GM18873 (cell line): ENCODE measurements at regions not wholly inside any gene's neighbourhood (a gene's known extent, or its start where the extent isn't known, plus 50 kb on each side); places are given as distances from the start of the nearest gene placed in this dataset.
"Not testable (repeated sequence)": the region's sequence is repeated elsewhere in the genome, so short reads cannot be mapped to it uniquely, and the experiment has no call there.

Experiments used
- ATAC-seq: cut with Tn5 transposase; IDR thresholded peaks from one replicate; pipeline ENCODE4 v1.9.1; 2021; ENCODE audit warnings: mild to moderate bottlenecking, moderate library complexity, moderate number of reproducible peaks; ENCODE audit not compliant: unreplicated experiment, low FRiP score

DNA sequence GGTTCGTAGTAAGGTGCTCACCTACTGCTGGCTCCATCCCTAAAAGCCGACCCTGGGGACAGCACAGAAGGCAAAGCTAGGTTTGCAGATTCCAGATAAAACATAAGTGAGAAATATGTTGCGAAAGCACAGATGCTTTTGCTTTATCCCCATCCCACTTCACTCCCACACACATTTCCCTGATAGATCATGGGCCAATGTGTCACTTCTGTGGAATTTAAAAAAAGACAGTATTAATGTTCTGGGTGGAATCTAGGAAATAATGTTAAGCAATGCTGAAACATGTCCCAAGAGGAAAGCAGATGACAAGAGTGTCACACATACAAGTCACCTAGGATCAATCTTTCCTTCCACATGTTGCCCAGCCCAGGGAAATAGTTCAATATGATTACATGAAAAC, 661.0 kb upstream of the MIR17HG start:
- ATAC-seq, result no peak

DNA sequence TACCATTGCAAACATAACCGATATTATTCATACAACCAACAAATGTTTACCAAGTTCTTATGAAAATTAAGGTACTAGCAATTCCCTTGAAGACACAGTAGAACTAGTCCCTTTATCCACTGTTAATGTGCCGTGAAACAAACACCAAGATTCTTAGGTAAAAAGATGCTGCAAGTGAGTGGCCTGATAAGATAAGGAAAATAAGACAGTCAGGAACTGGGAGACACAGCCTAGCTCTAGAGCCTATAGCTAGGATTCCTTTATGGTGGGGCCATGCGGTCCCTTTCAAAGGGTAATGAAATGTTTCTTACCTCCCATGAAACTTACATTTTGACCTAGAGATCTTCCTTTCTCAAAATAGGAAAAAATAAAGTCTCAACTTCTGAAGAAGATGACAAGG, 658.4 kb upstream of the MIR17HG start:
- no peak for ATAC-seq

DNA sequence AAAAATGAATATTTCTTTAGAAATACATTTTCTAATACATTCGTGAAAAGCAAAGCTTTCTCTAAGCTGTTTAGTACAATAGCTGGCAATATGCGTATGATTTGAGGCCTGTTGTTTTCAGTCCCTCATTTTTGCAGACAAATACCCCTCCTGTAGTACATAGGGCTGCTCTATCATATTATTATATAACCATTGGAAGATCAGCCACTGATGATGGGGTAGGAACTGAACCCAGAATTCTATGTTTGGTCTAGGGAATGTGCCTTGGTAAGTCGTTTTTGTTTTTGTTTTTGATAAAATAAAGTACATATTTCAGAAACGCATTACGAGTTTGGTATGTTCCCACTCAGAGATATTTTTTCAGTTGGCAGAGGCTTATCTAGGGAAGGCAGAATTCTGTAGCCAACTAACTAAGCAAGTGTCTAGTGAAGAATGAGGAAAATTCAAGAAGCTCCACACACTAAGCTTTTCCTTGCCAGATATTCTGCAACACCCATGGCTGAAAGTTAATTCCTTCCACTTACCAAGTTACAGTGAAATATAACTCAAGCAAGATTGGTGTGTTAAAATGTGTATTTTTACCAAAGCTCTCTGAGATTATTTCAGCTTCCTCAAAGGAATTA, 656.9 kb upstream of the MIR17HG start:
- no peak for ATAC-seq

DNA sequence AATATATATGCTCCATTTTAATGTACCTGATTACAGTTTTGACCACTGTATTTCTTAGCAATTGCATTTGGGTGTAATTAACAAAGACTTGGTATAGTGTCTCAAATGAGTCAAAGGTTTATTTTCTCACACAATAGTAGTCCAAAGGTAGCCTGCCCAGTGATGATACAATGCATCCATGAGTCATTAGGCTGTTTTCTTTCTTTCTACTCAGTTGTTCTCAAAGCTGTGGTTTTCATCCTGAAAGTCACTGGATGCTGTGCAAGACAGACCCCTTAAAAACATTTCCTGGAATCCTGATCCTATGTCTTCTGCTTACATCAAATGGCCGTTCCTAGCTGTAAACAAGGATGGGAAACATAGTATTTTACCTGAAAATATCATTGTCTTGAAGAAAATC, 651.2 kb upstream of the MIR17HG start:
- no peak for ATAC-seq

DNA sequence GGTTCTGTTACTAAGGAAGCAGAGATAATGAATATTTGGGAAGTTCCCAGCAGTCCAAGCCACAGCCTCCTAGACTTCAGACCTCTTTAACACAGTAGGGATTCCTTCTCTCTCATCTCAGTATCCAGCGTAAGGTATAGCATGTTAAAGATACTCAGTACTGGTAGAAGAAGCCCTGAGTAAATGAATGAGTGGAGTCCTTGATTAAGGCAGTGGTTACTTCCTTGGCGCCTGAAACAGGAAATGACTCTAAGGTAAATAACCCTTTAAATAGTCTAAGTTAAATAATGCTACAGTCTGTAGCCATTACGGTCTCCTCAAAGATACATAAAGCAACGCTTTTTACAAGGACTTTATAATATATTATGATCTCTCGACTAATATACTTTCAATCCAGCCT, 650.8 kb upstream of the MIR17HG start:
- no peak for ATAC-seq

DNA sequence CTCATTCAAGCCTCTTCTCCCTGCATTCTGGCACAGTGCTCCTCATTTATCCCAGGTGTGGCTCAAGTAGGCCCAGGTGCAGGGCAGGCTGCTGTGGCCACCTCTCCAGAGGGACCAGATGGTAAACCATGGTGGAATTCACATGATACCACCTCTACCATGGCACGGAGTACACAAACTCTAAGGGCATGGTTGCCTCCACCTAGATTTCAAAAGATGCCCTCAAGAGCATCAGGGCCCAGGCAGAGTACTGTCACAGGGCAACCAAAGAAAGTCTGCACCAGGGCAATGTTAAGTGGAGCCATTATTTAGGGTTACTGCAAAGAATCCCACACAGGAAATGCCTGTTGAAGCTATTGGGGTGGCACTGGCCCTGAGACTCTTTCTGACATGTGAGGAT, 647.1 kb upstream of the MIR17HG start:
- no peak for ATAC-seq

DNA sequence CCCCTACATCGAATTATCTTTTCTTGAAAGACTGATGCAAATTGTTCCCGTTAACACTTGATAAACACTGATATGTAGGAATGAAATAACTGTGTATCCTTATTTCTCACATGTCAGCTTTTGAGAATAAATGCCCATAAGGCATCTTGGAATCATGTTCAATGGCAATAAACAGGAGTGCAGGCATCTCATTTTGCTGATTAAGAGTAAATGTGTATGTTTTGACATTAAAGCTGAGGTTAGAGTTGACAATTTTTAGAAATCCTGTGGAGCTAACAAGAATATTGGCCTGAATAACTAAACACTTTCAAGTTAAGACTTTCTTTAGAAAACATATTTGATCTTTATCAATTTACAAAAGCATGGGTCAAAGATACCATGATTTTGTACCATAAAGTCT, 646.2 kb upstream of the MIR17HG start:
- no peak for ATAC-seq

DNA sequence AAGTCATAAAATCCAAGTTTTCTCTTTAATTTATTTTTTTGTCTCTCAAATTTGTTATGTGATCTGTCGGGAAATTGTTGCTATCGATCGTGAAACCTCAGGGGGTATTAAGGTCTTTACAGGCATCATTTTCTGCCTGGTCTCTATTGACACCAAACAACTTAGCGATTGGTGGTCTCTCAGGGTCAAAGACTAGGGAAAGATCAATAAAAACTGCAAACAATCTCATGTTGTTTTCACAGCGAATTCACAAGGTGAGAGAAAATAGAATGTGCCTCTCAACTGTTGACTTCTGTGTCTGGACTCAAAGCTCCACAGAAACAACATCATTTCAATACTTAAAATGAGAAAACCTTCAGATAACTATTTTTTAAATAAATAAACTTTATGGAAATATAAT, 645.4 kb upstream of the MIR17HG start:
- ATAC-seq, result no peak

DNA sequence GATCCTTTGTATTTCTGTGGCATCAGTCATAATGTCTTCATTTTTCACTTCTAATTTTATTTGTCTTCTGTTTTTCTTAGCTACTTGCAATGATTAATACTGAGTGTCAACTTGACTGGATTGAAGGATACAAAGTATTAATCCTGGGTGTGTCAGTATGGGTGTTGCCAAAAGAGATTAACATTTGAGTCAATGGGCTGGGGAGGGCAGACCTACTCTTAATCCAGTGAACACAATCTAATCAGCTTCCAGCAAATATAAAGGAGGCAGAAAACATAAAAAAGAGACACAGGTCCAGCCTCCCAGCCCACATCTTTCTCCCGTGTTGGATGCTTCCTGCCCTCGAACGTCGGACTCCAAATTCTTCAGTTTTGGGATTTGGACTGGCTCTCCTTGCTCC, 640.9 kb upstream of the MIR17HG start:
- ATAC-seq, result no peak

DNA sequence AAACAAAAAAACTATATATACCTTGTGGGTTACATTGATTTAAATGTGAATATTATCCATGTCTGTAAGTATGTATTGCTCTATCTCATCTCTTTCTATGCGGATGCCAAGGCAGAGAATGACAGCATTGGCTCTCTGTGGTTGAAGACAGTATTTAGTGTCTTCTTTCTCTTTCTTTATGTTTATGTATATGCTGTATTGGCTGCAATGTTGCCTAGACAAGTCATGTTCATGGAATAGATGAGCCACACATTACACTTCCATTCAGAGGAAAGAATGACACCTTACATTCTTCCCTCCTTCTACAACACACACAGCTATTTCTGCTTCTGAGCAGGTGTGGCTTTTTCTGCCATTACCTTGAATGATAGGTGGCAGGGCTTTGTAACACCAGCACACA, 639.4 kb upstream of the MIR17HG start:
- no peak for ATAC-seq

DNA sequence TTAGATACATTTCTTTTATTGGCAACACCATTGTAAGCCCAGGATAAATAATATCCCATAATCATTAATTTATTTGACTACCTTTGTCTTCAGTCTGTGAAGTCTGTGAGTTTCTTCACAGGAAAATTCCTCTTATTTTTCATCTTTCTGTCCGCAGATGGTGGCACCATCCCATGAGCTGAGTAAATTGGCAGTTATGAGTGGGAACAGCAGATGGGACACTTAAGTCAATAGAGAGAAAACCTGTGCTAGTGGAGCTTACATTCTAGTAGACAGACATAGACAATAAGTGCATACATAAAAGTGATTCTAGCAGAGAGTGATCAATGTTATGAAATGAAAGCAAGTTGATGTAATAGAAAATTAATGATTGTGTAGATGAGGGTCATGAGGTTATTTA, 638.2 kb upstream of the MIR17HG start:
- no peak for ATAC-seq

DNA sequence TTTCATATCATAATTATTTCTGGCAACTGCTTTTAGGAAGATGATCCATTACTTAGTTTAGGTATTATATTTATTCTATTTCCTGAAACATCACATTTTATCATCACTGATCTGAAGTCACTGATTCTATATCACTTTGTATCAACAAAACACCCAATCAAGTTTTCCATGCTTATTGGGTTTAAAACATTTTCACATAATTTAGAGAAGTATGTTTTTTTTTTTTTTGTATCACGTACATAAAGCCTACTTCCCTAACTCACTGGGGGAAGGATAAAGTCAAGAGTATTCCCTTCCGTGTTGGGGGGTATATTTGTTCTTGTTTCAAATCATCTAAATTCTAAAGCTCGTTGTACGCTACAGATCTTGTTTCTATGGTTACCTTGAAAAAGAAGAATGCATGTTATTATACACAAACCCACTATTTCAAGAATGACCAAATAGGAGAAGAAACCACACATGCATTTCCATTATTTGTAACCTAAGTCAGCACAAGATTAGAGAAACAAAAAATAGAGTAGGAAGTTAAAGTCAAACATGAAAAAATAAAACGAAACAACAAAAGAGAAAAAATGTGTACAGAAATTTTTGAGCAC, 637.2 kb upstream of the MIR17HG start:
- ATAC-seq, result no peak

DNA sequence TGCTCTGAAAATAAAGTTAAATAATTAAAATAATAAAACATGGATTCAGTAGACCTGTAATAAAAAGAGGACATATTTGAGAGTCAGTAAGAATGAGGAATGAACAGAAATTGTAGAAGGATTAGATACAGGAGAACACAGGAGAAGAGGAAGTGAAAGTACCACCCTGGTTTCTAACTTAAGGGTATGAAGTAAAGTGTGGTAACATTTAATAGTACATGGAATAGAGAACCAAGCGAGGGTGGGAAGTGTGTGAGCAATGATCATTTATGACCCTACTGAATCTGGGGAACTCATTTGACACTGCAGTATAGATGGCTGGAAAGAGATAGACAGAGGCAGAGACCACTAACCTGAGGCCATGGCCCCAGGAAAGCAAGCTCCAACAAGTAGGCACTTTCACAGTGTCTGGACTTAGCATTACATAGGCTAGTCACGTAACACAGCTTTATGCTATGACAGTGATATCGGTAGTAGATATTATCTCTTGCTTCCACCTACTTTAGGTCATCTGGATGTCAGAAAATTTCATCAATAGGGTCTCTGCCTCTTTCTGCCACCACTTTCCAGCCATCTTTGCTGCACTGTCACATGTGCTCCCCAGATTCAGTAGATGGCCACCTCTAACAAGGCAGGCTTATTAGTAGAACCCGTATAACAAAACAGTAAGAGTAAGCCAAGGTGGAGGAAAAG, 633.9 kb upstream of the MIR17HG start:
- no peak for ATAC-seq

DNA sequence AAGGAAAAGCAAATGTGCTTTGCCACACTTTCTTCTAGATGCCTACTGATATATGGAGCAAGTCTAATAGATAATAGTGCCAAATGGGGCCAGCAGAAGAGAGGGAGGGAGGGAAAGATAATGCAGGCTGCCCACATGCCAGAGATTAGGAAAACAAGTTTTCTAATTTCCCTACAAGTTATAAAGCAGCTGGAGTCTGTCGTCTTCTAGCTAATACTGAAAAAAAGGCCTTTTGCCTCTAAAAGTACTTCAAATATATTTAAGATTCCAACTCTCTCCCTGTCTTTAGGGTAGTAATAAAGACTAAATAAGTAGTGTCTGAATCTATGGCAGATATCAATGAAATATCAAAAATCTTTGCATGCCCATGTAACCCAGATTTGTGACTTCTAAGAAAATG, 632.0 kb upstream of the MIR17HG start:
- ATAC-seq, result no peak

DNA sequence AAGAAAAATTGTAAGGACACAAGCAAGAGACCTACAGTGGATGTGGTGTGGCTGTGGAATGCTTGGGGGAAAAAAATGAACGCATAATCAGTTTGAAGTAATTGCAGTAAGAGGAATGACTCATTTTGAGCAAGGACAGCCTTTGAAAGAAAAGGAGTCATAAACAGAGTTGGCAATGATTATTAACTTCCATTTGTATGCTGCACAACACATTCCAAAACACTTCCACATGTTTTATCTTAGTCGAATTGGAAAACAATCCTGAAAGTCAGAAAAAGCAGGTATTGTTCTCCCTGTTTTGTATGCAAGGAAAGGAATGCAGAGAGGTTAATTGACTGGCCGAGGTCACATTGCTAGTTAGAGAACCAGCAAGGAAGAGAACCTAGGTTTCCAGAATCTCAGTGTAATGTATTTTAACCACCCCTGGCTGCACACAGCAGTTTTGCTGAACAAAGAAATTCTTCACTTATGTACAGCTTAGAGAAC, 630.0 kb upstream of the MIR17HG start:
- ATAC-seq, result no peak

DNA sequence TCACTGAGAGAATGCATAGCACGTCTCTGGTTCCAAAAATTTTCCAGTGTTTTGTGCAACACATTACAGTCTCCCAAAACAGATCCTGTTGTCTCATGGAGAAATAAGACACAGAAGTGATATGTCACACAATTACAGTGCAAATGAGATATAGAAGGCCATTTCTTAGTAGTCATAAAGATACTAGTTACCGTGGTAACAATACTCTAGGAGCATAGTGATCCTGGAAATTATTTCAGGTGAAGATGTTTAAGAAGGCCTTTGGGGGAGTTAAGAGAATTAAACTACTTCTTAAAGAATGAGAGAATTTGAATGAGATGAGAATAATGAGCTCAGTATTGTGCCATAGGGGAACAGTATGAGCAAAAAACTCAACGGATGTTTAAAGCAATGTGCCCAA, 628.0 kb upstream of the MIR17HG start:
- no peak for ATAC-seq

DNA sequence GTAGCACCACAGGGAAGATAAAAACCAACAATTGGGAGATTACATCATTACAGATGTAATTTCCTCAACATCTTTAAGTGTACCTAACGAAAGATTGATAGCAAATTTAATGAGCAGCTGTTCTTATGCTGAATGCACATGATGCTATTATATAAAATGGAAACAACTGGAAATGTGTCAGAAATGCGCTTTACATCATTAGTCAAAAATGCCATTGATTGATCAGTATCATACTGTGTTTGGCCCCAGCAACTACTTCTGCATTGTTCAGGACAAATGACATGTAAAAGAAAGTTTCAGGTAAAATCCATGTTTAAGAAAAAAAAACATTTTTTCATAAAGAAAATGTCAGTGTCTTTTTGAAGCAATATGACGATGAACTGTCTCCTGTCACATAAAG, 625.5 kb upstream of the MIR17HG start:
- no peak for ATAC-seq

DNA sequence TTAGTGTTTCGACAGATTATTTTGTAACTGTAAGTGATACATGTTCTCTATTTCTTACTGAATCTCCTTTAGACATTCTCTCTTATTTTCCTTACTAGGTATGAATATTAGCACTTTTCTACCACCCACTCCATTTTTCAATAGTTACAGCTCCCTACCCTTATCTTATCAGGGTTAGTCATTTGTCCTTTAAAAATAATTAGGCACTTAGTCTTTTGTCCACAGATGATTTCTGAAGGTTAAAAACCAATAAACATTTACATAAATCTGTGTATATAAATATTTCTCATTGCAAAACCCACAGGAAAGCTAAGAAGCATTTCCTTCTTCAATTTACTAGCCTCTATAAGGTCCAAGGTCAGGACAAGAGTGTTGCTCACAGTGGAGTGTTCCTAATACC, 624.1 kb upstream of the MIR17HG start:
- no peak for ATAC-seq

DNA sequence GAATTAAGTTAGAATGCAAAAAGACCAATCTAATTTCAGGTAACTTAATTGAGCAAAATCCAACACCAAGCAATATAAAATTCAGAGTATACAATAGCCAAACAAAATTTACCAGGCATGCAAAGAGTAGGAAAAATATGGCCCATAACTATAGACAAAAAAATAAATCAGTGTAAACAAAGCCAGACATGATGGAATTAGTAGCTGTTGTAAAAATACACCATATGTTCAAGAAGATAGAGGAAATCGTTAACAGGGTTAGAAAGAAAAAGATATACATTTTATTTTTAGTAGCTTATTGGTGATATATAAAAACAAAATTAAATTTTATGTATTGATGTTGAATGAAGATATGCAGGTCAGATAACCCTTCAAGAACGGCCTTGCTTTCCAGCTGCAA, 621.1 kb upstream of the MIR17HG start:
- ATAC-seq, result no peak

DNA sequence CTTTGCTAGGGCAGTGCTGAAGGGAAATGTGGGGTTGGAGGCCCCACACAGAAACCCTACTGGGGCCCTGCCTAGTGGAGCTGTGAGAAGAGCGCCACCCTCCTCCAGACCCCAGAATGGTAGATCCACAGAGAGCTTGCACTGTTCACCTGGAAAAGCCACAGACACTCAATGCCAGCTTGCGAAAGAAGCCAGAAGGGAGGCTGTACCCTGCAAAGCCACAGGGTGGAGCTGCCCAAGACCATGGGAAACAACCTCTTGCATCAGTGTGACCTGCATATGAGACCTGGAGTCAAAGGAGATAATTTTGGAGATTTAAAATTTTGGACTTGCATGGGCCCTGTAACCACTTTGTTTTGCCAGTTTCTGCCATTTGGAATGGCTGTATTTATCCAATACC, 615.4 kb upstream of the MIR17HG start:
- no peak for ATAC-seq

DNA sequence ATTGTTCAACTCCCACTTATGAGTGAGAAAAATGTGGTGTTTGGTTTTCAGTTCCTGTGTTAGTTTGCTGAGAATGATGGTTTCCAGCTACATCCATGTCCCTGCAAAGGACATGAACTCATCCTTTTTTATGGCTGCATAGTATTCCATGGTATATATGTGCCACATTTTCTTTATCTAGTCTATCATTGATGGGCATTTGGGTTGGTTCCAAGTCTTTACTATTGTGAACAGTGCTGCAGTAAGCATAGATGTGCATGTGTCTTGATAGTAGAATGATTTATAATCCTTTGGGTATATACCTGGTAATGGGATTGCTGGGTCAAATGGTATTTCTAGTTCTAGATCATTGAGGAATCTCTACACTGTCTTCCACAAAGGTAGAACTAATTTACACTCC, 613.0 kb upstream of the MIR17HG start:
- ATAC-seq, result not testable (repeated sequence)

DNA sequence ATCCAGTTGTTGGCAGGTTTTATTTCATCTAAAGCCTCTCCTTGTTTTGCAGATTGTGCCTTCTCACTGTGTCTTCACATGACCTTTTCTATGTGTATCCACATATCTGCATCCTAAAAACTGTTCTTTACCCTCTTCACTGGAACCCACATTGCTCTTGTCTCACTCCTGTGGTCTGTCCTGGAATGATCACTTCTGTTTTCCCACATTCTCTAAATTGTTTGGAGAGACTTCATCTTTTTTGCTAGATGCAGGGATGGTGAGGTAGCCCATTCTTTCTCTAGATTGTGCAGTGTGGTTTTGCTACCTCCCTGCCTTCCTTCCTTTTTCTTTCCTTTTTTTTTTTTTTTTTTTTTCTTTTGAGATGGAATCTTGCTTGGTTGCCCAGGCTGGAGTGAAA, 608.6 kb upstream of the MIR17HG start:
- no peak for ATAC-seq
